Mesenchymal stem cell (in vitro differentiated cells and primary cell): ENCODE measurements at regions not wholly inside any gene's neighbourhood (a gene's known extent, or its start where the extent isn't known, plus 50 kb on each side); places are given as distances from the start of the nearest gene placed in this dataset.

Experiments used
- DNase-seq: peaks from one replicate; pipeline ENCODE4 v3.0.0-alpha.2; 2013
- H2AFZ ChIP-seq: one replicate; pipeline ENCODE4 v1.6.1; 2013; ENCODE audit warnings: low read depth, mild to moderate bottlenecking, control low read depth, inconsistent platforms, low read length, moderate library complexity
- H2AK5ac ChIP-seq: 2 replicates; pipeline ENCODE4 v1.6.1; 2013; ENCODE audit warnings: low read length, moderate library complexity, mild to moderate bottlenecking, inconsistent platforms; ENCODE audit not compliant: severe bottlenecking
- H2BK120ac ChIP-seq: one replicate; pipeline ENCODE4 v1.6.1; 2013; ENCODE audit warnings: low read depth, mild to moderate bottlenecking, inconsistent platforms, low read length, moderate library complexity
- H2BK12ac ChIP-seq, 2 experiments: one replicate each; pipeline ENCODE4 v1.6.1; 2013; ENCODE audit warnings: inconsistent platforms in 2 of 2, low read length in 2 of 2, mild to moderate bottlenecking in 2 of 2, moderate library complexity in 2 of 2, control low read depth in 1 of 2
- H2BK15ac ChIP-seq: one replicate; pipeline ENCODE4 v1.6.1; 2013; ENCODE audit warnings: mild to moderate bottlenecking, low read depth, inconsistent platforms; ENCODE audit not compliant: poor library complexity, severe bottlenecking
- H2BK5ac ChIP-seq: 2 replicates; pipeline ENCODE4 v1.6.1; 2013; ENCODE audit warnings: low read depth, mild to moderate bottlenecking, low read length, control low read depth, inconsistent platforms; ENCODE audit not compliant: poor library complexity, severe bottlenecking
- H3K14ac ChIP-seq, 2 experiments: one replicate each; pipeline ENCODE4 v1.6.1; 2013; ENCODE audit warnings: inconsistent platforms in 2 of 2, low read length in 2 of 2, control low read depth in 1 of 2, mild to moderate bottlenecking in 1 of 2, moderate library complexity in 1 of 2
- H3K18ac ChIP-seq, 2 experiments: one replicate each; pipeline ENCODE4 v1.6.1; 2013; ENCODE audit warnings: inconsistent platforms in 2 of 2, low read length in 2 of 2, control low read depth in 1 of 2, low read depth in 1 of 2, mild to moderate bottlenecking in 1 of 2
- H3K23ac ChIP-seq, 2 experiments: one replicate each; pipeline ENCODE4 v1.6.1; 2013; ENCODE audit warnings: inconsistent platforms in 2 of 2, low read length in 2 of 2, mild to moderate bottlenecking in 2 of 2, moderate library complexity in 2 of 2, control low read depth in 1 of 2
- H3K27ac ChIP-seq: 2 replicates; pipeline ENCODE4 v1.5.1; 2013; ENCODE audit warnings: mild to moderate bottlenecking, moderate library complexity, low read length, control low read depth, inconsistent platforms; ENCODE audit not compliant: poor library complexity, severe bottlenecking
- H3K27me3 ChIP-seq, 2 experiments: 2 replicates each; pipeline versions ENCODE4 v1.6.1 to v1.7.0; 2013; ENCODE audit warnings: low read length in 2 of 2, mild to moderate bottlenecking in 2 of 2, moderate library complexity in 2 of 2, control low read depth in 1 of 2, inconsistent platforms in 1 of 2; ENCODE audit not compliant: control insufficient read depth in 1 of 2, insufficient read depth in 1 of 2
- H3K36me3 ChIP-seq, 2 experiments: 2 replicates each; pipeline versions ENCODE4 v1.6.1 to v1.7.0; 2013; ENCODE audit warnings: low read length in 2 of 2, control low read depth in 1 of 2, inconsistent platforms in 1 of 2, low read depth in 1 of 2, mild to moderate bottlenecking in 1 of 2; ENCODE audit not compliant: insufficient read depth in 2 of 2, control insufficient read depth in 1 of 2
- H3K4ac ChIP-seq, 2 experiments: one replicate each; pipeline ENCODE4 v1.6.1; 2013; ENCODE audit warnings: inconsistent platforms in 2 of 2, low read length in 2 of 2, mild to moderate bottlenecking in 2 of 2, moderate library complexity in 2 of 2, control low read depth in 1 of 2, low read depth in 1 of 2
- H3K4me1 ChIP-seq: 2 replicates; pipeline ENCODE4 v1.6.1; 2013; ENCODE audit warnings: low read depth, low read length, control low read depth; ENCODE audit not compliant: control insufficient read depth, insufficient read depth
- H3K4me2 ChIP-seq: 2 replicates; pipeline ENCODE4 v1.6.1; 2013; ENCODE audit warnings: low read length, mild to moderate bottlenecking, inconsistent platforms; ENCODE audit not compliant: poor library complexity, severe bottlenecking
- H3K4me3 ChIP-seq, 2 experiments: 2 replicates each; pipeline versions ENCODE4 v1.5.1 to v1.7.0; 2013; ENCODE audit warnings: low read length in 2 of 2, mild to moderate bottlenecking in 2 of 2, control low read depth in 1 of 2, low read depth in 1 of 2; ENCODE audit not compliant: insufficient read depth in 1 of 2
- H3K79me1 ChIP-seq: replicated peaks from 2 replicates; pipeline ENCODE4 v1.6.1; 2013; ENCODE audit warnings: mild to moderate bottlenecking, control low read depth, low read length, inconsistent platforms; ENCODE audit not compliant: poor library complexity, severe bottlenecking
- H3K9ac ChIP-seq: 2 replicates; pipeline ENCODE4 v1.7.0; 2013; ENCODE audit warnings: mild to moderate bottlenecking, low read length, moderate library complexity
- H3K9me3 ChIP-seq: 2 replicates; pipeline ENCODE4 v1.7.0; 2013; ENCODE audit warnings: mild to moderate bottlenecking, low read length; ENCODE audit not compliant: control insufficient read depth
- H4K8ac ChIP-seq: one replicate; pipeline ENCODE4 v1.6.1; 2013; ENCODE audit warnings: inconsistent platforms, mild to moderate bottlenecking, low read length, moderate library complexity
- H4K91ac ChIP-seq: one replicate; pipeline ENCODE4 v1.6.1; 2013; ENCODE audit warnings: mild to moderate bottlenecking, low read length, inconsistent platforms
- WGBS: methylation state at CpG from one replicate; pipeline ENCODE4 v1.1.7; 2013; ENCODE audit warnings: mixed read lengths; 5-methylcytosine and 5-hydroxymethylcytosine counted together

DNA sequence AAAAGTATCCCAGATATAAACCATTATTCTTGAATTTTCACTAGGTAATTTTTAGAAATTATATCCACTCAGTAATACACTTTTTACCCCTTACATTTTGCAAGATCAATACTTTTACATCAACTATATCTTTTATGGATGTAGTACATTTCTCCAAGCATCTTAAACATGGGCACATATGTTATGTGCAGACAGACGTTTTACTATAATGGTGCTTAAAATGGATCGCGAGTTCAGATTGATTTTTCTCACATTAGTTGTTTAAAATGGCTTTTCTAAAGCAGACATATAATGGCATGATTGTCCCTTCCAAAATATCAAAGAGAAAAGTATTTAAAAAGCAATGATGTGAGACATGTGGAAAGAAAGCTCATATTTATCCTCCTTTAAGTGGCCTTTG is 786.1 kb downstream of the PDHA2 start:
- DNase-seq = no peak
- Histone ChIP-seq H3K18ac (no peak overlapping the region), H4K91ac (no peak overlapping the region), H2BK120ac (no peak overlapping the region), H3K79me1 (no peaks in the 10 kb centered on the region), H3K9ac (no peak overlapping the region), H2BK12ac (no peak overlapping the region), H3K4me2 (no peak overlapping the region), H2AK5ac (no peak overlapping the region), H4K8ac (no peak overlapping the region), H2AFZ (no peak overlapping the region), H3K4ac (no peak overlapping the region), H3K14ac (no peak overlapping the region), H3K36me3 (no peaks in the 10 kb centered on the region), H3K23ac (no peak overlapping the region), H2BK5ac (no peak overlapping the region), H2BK15ac (no peak overlapping the region), H3K4me3 (no peak overlapping the region), H3K27me3 (no peaks in the 10 kb centered on the region), H3K27ac (no peak overlapping the region), H3K9me3 (peaks cover 8% of the 10 kb centered on the region), H3K4me1 (no peaks in the 10 kb centered on the region)
- no CpG with 5 or more reads among the region's 3 CpGs for WGBS

DNA sequence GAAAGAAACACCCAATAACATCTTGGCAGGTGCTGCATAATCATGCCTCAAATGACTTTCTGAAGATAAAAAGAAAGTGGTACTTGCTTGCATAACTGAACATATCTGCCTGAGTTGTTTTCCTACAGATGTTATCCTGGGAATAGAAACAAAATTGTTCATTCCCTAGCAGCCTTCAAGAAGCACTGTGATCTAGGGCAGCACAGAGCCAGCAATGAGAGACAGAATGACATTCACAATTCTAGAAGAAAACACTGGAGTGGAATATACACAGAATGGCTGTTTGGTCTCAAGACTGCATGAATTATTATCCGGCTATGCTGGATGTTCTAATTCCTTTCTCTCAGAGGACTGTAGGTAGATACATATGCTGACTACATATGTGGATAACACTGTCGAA is 790.9 kb downstream of the PDHA2 start:
- no peak for DNase-seq
- Histone ChIP-seq H3K4me1 (no peaks in the 10 kb centered on the region), H2BK15ac (no peak overlapping the region), H2AFZ (no peak overlapping the region), H3K4me2 (no peak overlapping the region), H3K27me3 (no peaks in the 10 kb centered on the region), H3K27ac (no peak overlapping the region), H3K23ac (no peak overlapping the region), H4K8ac (no peak overlapping the region), H4K91ac (no peak overlapping the region), H3K9ac (no peak overlapping the region), H3K18ac (no peak overlapping the region), H3K9me3 (peaks cover 11% of the 10 kb centered on the region), H3K14ac (no peak overlapping the region), H3K79me1 (no peaks in the 10 kb centered on the region), H2BK12ac (no peak overlapping the region), H3K36me3 (no peaks in the 10 kb centered on the region), H2AK5ac (no peak overlapping the region), H3K4me3 (no peak overlapping the region), H3K4ac (no peak overlapping the region), H2BK5ac (no peak overlapping the region), H2BK120ac (no peak overlapping the region)
- WGBS = 97% methylated on average over 2 of the region's 2 CpGs

DNA sequence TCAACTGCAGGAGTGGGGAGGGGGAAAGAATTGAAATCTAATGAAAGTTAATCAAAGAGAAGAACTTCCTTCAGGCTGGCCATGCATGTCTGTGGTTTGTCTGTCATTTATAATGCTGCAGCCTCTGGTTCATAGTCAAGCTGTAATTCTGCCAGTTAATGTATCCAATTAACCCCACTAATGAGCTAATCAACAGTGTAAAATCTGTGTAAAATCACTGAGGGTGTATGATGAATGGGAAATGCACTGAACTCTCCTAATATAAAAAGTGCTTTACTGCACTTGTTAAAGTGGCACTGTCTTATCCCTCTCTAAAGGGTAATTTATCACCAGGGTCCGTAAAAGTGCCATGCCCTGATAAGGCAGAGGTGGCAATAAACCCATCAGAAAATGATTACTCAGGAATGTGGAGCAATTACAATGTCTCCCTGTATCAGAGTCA is 798.1 kb downstream of the PDHA2 start:
- H3K36me3 ChIP-seq = no peaks in the 10 kb centered on the region
- no peak overlapping the region for H3K27ac ChIP-seq
- H3K14ac ChIP-seq = no peak overlapping the region
- H2BK12ac ChIP-seq = no peak overlapping the region
- no peak overlapping the region for H2BK15ac ChIP-seq
- no peak overlapping the region for H2BK5ac ChIP-seq
- H3K9me3 ChIP-seq = peaks cover 2% of the 10 kb centered on the region
- no peak overlapping the region for H3K4me2 ChIP-seq
- no peak overlapping the region for H4K8ac ChIP-seq
- no peak for DNase-seq
- no peak overlapping the region for H3K4me3 ChIP-seq
- H4K91ac ChIP-seq = no peak overlapping the region
- no peak overlapping the region for H2AFZ ChIP-seq
- H2BK120ac ChIP-seq = no peak overlapping the region
- 28% methylated on average over 1 of the region's 1 CpG for WGBS
- no peaks in the 10 kb centered on the region for H3K27me3 ChIP-seq
- H3K9ac ChIP-seq = no peak overlapping the region
- H3K23ac ChIP-seq = no peak overlapping the region
- H3K79me1 ChIP-seq = no peaks in the 10 kb centered on the region
- H3K18ac ChIP-seq = no peak overlapping the region
- H3K4me1 ChIP-seq = no peaks in the 10 kb centered on the region
- H2AK5ac ChIP-seq = no peak overlapping the region
- H3K4ac ChIP-seq = no peak overlapping the region

DNA sequence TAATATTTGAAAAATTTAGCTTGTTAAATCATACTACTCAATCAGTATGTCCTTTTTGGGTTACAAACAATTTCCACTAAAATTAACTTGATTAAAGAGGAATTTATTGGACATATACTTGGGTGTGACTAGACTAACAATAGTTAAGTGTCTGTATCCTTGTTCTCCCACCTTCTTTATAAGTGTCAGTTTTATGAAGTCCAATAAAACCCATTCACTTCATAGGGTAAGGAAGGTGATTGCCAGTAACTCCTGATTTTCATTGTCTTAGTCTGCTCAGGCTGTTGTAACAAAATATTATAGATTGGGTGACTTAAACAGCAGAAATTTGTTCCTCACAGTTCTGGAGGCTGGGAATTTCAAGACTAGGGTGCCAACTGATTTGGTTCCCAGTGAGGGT is 800.0 kb downstream of the PDHA2 start:
- H2BK12ac ChIP-seq = no peak overlapping the region
- no peak overlapping the region for H2BK5ac ChIP-seq
- H2AFZ ChIP-seq = no peak overlapping the region
- H3K27me3 ChIP-seq = no peaks in the 10 kb centered on the region
- no peak overlapping the region for H2BK15ac ChIP-seq
- no peak overlapping the region for H3K27ac ChIP-seq
- no peak overlapping the region for H3K4me2 ChIP-seq
- H3K14ac ChIP-seq = no peak overlapping the region
- H3K36me3 ChIP-seq = no peaks in the 10 kb centered on the region
- H3K79me1 ChIP-seq = no peaks in the 10 kb centered on the region
- no peak overlapping the region for H4K8ac ChIP-seq
- H2BK120ac ChIP-seq = no peak overlapping the region
- no peak overlapping the region for H3K23ac ChIP-seq
- no peak overlapping the region for H4K91ac ChIP-seq
- no peak overlapping the region for H3K4me3 ChIP-seq
- no peaks in the 10 kb centered on the region for H3K9me3 ChIP-seq
- no peak for DNase-seq
- H3K9ac ChIP-seq = no peak overlapping the region
- no peak overlapping the region for H3K18ac ChIP-seq
- H3K4me1 ChIP-seq = no peaks in the 10 kb centered on the region
- no peak overlapping the region for H2AK5ac ChIP-seq
- H3K4ac ChIP-seq = no peak overlapping the region
